ENCODE measurements at regions not wholly inside any gene's neighbourhood (a gene's known extent, or its start where the extent isn't known, plus 50 kb on each side); places are given as distances from the start of the nearest gene placed in this dataset.
A peak's percentile ranks its signal among the peaks of the same experiment; 100 is the strongest.

GRCh38 chr2:60025496-60025895 lies 528.0 kb downstream of the BCL11A start:
- no peaks in the 10 kb centered on the region for H3K27me3 ChIP-seq (ENCODE audit: control insufficient read depth, insufficient read depth, low read length)
- no peaks in the 10 kb centered on the region for H3K36me3 ChIP-seq (ENCODE audit: control insufficient read depth, insufficient read depth, low read length)
- no peak for DNase-seq (ENCODE audit: low read depth)
- no peak for TF ChIP-seq CTCF (IDR thresholded peaks at IDR 0.05; ENCODE audit: insufficient read depth, low read length, poor library complexity, severe bottlenecking)
- H3K4me3 ChIP-seq (ENCODE audit: low read depth, low read length): no peak overlapping the region

GRCh38 chr2:60023256-60023985 lies 530.0 kb downstream of the BCL11A start:
- no peak for TF ChIP-seq CTCF (IDR thresholded peaks at IDR 0.05; ENCODE audit: insufficient read depth, low read length, poor library complexity, severe bottlenecking)
- DNase-seq (ENCODE audit: low read depth): no peak
- Histone ChIP-seq H3K27me3 (ENCODE audit: control insufficient read depth, insufficient read depth, low read length) (no peaks in the 10 kb centered on the region), H3K4me3 (ENCODE audit: low read depth, low read length) (no peak overlapping the region), H3K36me3 (ENCODE audit: control insufficient read depth, insufficient read depth, low read length) (no peaks in the 10 kb centered on the region)

- no peak overlapping the region for H3K4me3 ChIP-seq (ENCODE audit: low read depth, low read length)
- H3K27me3 ChIP-seq (ENCODE audit: control insufficient read depth, insufficient read depth, low read length): no peaks in the 10 kb centered on the region
- DNase-seq (ENCODE audit: low read depth): peak; percentile 18
- no peaks in the 10 kb centered on the region for H3K36me3 ChIP-seq (ENCODE audit: control insufficient read depth, insufficient read depth, low read length)
- no peak for TF ChIP-seq CTCF (IDR thresholded peaks at IDR 0.05; ENCODE audit: insufficient read depth, low read length, poor library complexity, severe bottlenecking)
These were observed 545.8 kb downstream of the BCL11A start for GRCh38 chr2:60007671-60008070.

GRCh38 chr2:60003076-60003475 lies 550.4 kb downstream of the BCL11A start:
- no peak overlapping the region for H3K4me3 ChIP-seq (ENCODE audit: low read depth, low read length)
- TF ChIP-seq CTCF (IDR thresholded peaks at IDR 0.05; ENCODE audit: insufficient read depth, low read length, poor library complexity, severe bottlenecking): no peak
- no peak for DNase-seq (ENCODE audit: low read depth)
- no peaks in the 10 kb centered on the region for H3K36me3 ChIP-seq (ENCODE audit: control insufficient read depth, insufficient read depth, low read length)
- H3K27me3 ChIP-seq (ENCODE audit: control insufficient read depth, insufficient read depth, low read length): no peaks in the 10 kb centered on the region

- H3K4me3 ChIP-seq (ENCODE audit: low read depth, low read length): no peak overlapping the region
- H3K27me3 ChIP-seq (ENCODE audit: control insufficient read depth, insufficient read depth, low read length): no peaks in the 10 kb centered on the region
- no peak for TF ChIP-seq CTCF (IDR thresholded peaks at IDR 0.05; ENCODE audit: insufficient read depth, low read length, poor library complexity, severe bottlenecking)
- H3K36me3 ChIP-seq (ENCODE audit: control insufficient read depth, insufficient read depth, low read length): no peaks in the 10 kb centered on the region
- no peak for DNase-seq (ENCODE audit: low read depth)
These were observed 551.1 kb downstream of the BCL11A start for GRCh38 chr2:60002183-60002867.

All from kidney epithelial cell (primary cell).